ENCODE measurements at regions not wholly inside any gene's neighbourhood (a gene's known extent, or its start where the extent isn't known, plus 50 kb on each side); places are given as distances from the start of the nearest gene placed in this dataset.

DNA sequence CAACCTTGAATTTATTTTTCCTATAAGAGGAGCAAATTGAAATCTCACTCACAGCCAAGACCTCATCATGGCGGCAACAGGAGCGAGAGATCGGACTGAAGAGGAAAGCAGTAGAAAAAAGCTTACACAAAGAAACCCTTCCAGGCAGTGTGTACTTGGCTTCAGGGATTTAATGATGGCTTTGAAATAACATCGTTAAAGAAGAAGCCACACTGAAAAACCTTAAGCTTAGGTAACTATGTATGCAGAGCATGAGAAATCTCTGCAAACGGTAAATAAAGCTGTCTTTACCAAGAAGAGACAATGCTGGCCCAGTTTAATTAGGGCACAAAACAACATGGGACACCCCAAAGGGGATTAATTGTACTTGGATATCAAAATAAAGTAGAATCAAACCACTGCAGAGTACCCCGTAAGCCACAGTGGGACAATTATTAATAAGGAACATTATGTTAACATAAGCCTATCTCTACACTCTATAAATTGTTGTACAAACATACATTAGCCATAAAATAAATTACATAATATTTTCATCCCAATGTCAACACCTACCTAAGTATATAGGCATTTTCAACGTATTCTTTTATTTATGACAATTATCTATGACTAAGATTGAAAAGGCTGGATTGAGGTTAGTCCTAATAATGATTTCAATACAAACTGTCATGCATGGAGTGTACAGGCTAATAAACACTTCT is 360.2 kb upstream of the CHRM3 start:
- no peak overlapping the region for H3K27ac ChIP-seq
- no peaks in the 10 kb centered on the region for H3K27me3 ChIP-seq
- H3K36me3 ChIP-seq, result no peaks in the 10 kb centered on the region
- no peak overlapping the region for H3K4me3 ChIP-seq
- no peaks in the 10 kb centered on the region for H3K9me3 ChIP-seq
- ATAC-seq (ENCODE audit: low FRiP score in 2 of 2), result no peak
- no peaks in the 10 kb centered on the region for H3K4me1 ChIP-seq
- DNase-seq, result no peak
- 80 to 81% methylated on average over 7 of the region's 7 CpGs for WGBS, 2 donors
- no peak for TF ChIP-seq POLR2A (IDR thresholded peaks at IDR 0.05)
- TF ChIP-seq POLR2AphosphoS5 (IDR thresholded peaks at IDR 0.05), result no peak
- no peak for TF ChIP-seq EP300 (IDR thresholded peaks at IDR 0.05)
- TF ChIP-seq CTCF (IDR thresholded peaks at IDR 0.05), result no peak

- WGBS, 2 donors, result 81 to 84% methylated on average over 7 of the region's 7 CpGs
- H3K4me3 ChIP-seq, result no peak overlapping the region
- H3K27me3 ChIP-seq, result no peaks in the 10 kb centered on the region
- no peaks in the 10 kb centered on the region for H3K4me1 ChIP-seq
- H3K36me3 ChIP-seq, result no peaks in the 10 kb centered on the region
- TF ChIP-seq CTCF (IDR thresholded peaks at IDR 0.05) (no peak), EP300 (IDR thresholded peaks at IDR 0.05) (no peak), POLR2A (IDR thresholded peaks at IDR 0.05) (no peak), POLR2AphosphoS5 (IDR thresholded peaks at IDR 0.05) (no peak)
- no peaks in the 10 kb centered on the region for H3K9me3 ChIP-seq
- DNase-seq (no peak), ATAC-seq (ENCODE audit: low FRiP score in 2 of 2) (no peak)
- no peak overlapping the region for H3K27ac ChIP-seq
These were observed 361.1 kb upstream of the CHRM3 start for GRCh38 chr1:239025223-239025622.

GRCh38 chr1:239023732-239024360 is 362.5 kb upstream of the CHRM3 start:
- WGBS, 2 donors, result 46 to 50% methylated on average over 4 of the region's 4 CpGs
- Histone ChIP-seq H3K27ac (no peak overlapping the region), H3K4me3 (no peak overlapping the region), H3K27me3 (no peaks in the 10 kb centered on the region), H3K9me3 (no peaks in the 10 kb centered on the region), H3K36me3 (no peaks in the 10 kb centered on the region), H3K4me1 (no peaks in the 10 kb centered on the region)
- no peak for ATAC-seq (ENCODE audit: low FRiP score in 2 of 2)
- DNase-seq, result no peak
- TF ChIP-seq EP300 (IDR thresholded peaks at IDR 0.05), result no peak

- 81 to 92% methylated on average over 2 of the region's 2 CpGs for WGBS, 2 donors
- ATAC-seq (ENCODE audit: low FRiP score in 2 of 2), result no peak
These were observed 370.0 kb upstream of the CHRM3 start for GRCh38 chr1:239016337-239016736.

GRCh38 chr1:239011382-239011781 is 375.0 kb upstream of the CHRM3 start:
- ATAC-seq (ENCODE audit: low FRiP score in 2 of 2) (no peak), DNase-seq (no peak)
- H3K4me3 ChIP-seq, result no peak overlapping the region
- no peaks in the 10 kb centered on the region for H3K4me1 ChIP-seq
- no peaks in the 10 kb centered on the region for H3K9me3 ChIP-seq
- no peak overlapping the region for H3K27ac ChIP-seq
- H3K36me3 ChIP-seq, result no peaks in the 10 kb centered on the region
- WGBS, 2 donors, result 78 to 87% methylated on average over 1 of the region's 1 CpG
- TF ChIP-seq EP300 (IDR thresholded peaks at IDR 0.05), result no peak
- no peak for TF ChIP-seq POLR2A (IDR thresholded peaks at IDR 0.05)
- no peaks in the 10 kb centered on the region for H3K27me3 ChIP-seq

More at GRCh38 chr1:239016337-239016736, 370.0 kb upstream of the CHRM3 start:
- Histone ChIP-seq H3K9me3 (no peaks in the 10 kb centered on the region), H3K4me3 (no peak overlapping the region), H3K4me1 (no peaks in the 10 kb centered on the region), H3K27me3 (no peaks in the 10 kb centered on the region), H3K36me3 (no peaks in the 10 kb centered on the region), H3K27ac (no peak overlapping the region)
- TF ChIP-seq EP300 (IDR thresholded peaks at IDR 0.05) (no peak), POLR2A (IDR thresholded peaks at IDR 0.05) (no peak), POLR2AphosphoS5 (IDR thresholded peaks at IDR 0.05) (no peak), CTCF (IDR thresholded peaks at IDR 0.05) (no peak)
- DNase-seq, result no peak

DNA sequence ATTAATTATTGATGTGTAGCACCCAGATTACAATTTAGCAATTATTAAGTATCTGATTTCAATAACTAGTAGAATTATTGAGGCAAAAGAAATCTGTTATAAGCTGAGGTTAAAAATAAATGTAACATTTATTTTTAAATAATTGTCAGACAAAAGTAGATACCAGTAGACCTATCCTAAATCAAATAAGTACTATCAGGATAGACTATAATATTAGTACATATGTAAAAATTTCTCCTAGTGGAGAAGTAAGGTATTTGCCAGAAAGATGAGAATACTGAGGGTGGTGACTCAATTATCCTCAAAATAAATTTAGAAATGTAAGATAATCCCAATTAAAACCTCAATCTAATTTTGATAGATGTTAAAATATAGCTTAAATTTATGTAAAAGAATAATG is 377.8 kb upstream of the CHRM3 start:
- Histone ChIP-seq H3K36me3 (no peaks in the 10 kb centered on the region), H3K4me1 (no peaks in the 10 kb centered on the region), H3K4me3 (no peak overlapping the region), H3K27ac (no peak overlapping the region), H3K27me3 (no peaks in the 10 kb centered on the region), H3K9me3 (no peaks in the 10 kb centered on the region)
- no peak for DNase-seq
- ATAC-seq (ENCODE audit: low FRiP score in 2 of 2), result no peak
- no peak for TF ChIP-seq CTCF (IDR thresholded peaks at IDR 0.05)
- no peak for TF ChIP-seq EP300 (IDR thresholded peaks at IDR 0.05)
- TF ChIP-seq POLR2A (IDR thresholded peaks at IDR 0.05), result no peak
- no peak for TF ChIP-seq POLR2AphosphoS5 (IDR thresholded peaks at IDR 0.05)

All from upper lobe of left lung (tissue), 6 donors.